ENCODE measurements at regions not wholly inside any gene's neighbourhood (a gene's known extent, or its start where the extent isn't known, plus 50 kb on each side); places are given as distances from the start of the nearest gene placed in this dataset.

DNA sequence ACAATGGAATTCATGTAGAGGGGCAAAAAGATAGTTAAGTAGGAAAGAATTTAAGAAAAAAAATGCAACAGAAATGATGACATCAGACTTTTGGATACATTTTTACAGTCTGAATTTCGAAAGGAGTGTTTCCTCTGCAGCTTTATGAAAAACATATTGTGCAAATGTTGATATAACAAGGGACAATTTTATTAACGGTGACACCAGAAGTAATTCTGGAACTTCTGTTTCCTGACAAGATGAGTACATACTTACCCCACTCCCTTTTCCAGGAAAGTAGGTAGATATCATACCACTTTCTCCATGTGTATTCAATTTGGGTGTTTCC, 369.6 kb downstream of the FBXO15 start:
- Histone ChIP-seq H3K4me1 (no peaks in the 10 kb centered on the region), H3K36me3 (no peaks in the 10 kb centered on the region), H3K27me3 (no peaks in the 10 kb centered on the region), H3K9me3 (no peaks in the 10 kb centered on the region), H3K4me3 (no peak overlapping the region), H3K27ac (replicated peaks in 1 of 4) (no peak overlapping the region)
- TF ChIP-seq EP300 (IDR thresholded peaks at IDR 0.05) (no peak), POLR2A (IDR thresholded peaks at IDR 0.05; ENCODE audit: low read depth) (no peak), POLR2AphosphoS5 (IDR thresholded peaks at IDR 0.05) (no peak)
- TF ChIP-seq, protein P1, sequence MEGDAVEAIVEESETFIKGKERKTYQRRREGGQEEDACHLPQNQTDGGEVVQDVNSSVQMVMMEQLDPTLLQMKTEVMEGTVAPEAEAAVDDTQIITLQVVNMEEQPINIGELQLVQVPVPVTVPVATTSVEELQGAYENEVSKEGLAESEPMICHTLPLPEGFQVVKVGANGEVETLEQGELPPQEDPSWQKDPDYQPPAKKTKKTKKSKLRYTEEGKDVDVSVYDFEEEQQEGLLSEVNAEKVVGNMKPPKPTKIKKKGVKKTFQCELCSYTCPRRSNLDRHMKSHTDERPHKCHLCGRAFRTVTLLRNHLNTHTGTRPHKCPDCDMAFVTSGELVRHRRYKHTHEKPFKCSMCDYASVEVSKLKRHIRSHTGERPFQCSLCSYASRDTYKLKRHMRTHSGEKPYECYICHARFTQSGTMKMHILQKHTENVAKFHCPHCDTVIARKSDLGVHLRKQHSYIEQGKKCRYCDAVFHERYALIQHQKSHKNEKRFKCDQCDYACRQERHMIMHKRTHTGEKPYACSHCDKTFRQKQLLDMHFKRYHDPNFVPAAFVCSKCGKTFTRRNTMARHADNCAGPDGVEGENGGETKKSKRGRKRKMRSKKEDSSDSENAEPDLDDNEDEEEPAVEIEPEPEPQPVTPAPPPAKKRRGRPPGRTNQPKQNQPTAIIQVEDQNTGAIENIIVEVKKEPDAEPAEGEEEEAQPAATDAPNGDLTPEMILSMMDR (IDR thresholded peaks at IDR 0.05), result no peak
- 38% methylated on average over 2 of the region's 2 CpGs for WGBS
- no peak for DNase-seq (ENCODE audit: extremely low spot score)
- intact Hi-C loops (cut with DNase I), result no loop called here

DNA sequence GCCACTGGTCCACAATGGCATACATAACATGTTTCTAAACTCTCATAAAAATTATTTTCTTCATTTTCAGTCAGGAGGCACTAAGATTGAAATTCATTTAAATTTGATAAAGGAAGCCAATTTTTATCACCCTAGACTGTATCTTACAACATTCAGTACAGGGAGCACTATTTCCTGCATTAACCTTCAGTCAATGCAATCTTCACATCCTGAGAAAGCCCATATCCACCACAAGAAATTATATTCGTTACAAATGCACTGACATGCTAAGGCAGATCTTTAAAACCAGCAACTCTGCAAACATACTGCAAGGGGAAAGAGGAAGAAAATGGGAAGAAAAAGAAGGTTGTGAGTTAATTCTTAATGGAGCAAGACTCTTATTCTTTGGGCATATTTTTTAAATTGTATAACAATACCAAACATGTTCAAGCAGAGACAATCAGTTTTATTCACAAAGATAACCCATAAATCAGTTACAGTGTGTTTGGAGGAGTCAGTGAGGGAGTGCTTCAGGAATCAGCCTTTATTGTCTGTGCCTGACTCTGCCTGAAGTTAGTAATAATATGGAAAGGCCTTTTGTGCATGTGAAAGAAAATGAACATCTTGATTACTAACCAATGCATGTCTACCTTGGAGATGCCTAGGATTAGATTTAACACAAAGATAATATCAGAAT, 370.1 kb downstream of the FBXO15 start:
- Histone ChIP-seq H3K9me3 (no peaks in the 10 kb centered on the region), H3K27ac (replicated peaks in 1 of 4) (no peak overlapping the region), H3K4me1 (no peaks in the 10 kb centered on the region), H3K4me3 (no peak overlapping the region), H3K27me3 (no peaks in the 10 kb centered on the region), H3K36me3 (no peaks in the 10 kb centered on the region)
- 36% methylated on average over 1 of the region's 1 CpG for WGBS
- intact Hi-C loops (cut with DNase I), result no loop called here
- peak; percentile 12 for DNase-seq (ENCODE audit: extremely low spot score)
- TF ChIP-seq EP300 (IDR thresholded peaks at IDR 0.05) (no peak), POLR2A (IDR thresholded peaks at IDR 0.05; ENCODE audit: low read depth) (no peak), POLR2AphosphoS5 (IDR thresholded peaks at IDR 0.05) (no peak)
- TF ChIP-seq, protein P1 (IDR thresholded peaks at IDR 0.05), result no peak

DNA sequence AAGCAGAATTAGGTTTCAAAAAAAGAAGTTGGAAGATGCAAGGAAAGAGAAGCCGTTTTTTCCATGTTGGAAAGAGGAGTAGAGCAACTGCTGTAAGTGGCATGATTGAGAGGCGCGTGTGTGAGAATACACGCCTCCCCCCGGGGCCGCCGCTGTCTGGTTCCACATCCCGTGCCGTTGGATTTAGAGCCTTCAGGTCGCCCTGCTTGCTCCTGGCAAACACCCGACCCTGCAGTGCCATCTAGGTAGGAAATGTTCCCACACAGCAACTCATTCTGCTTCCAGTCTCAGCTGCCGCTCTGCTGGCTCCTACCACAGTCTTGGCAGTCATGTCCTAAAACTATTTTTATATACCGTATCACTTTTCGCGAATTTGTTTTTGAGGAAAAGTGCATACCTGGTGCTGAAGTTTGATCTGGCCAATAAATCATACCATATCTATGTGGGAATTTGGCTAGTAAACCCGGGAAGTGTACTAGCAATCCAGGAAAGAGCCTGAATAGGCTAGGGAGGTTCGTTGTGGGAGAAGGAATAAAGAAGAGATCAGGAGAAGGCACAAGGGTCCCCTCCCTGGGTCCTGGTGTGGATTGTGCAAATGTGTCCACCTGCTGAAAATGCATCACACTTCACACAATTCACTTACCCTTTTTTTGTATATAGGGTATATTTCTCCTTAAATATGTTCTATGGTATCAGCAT, 372.7 kb downstream of the FBXO15 start:
- Histone ChIP-seq H3K27me3 (no peaks in the 10 kb centered on the region), H3K4me3 (no peak overlapping the region), H3K36me3 (no peaks in the 10 kb centered on the region), H3K27ac (replicated peaks in 1 of 4) (no peak overlapping the region), H3K9me3 (no peaks in the 10 kb centered on the region), H3K4me1 (no peaks in the 10 kb centered on the region)
- intact Hi-C loops (cut with DNase I), result no loop called here
- DNase-seq (ENCODE audit: extremely low spot score), result peak; percentile 86
- TF ChIP-seq POLR2AphosphoS5 (IDR thresholded peaks at IDR 0.05) (no peak), EP300 (IDR thresholded peaks at IDR 0.05) (no peak), POLR2A (IDR thresholded peaks at IDR 0.05; ENCODE audit: low read depth) (no peak)
- TF ChIP-seq, protein P1 (IDR thresholded peaks at IDR 0.05), result no peak
- 81% methylated on average over 17 of the region's 17 CpGs for WGBS

DNA sequence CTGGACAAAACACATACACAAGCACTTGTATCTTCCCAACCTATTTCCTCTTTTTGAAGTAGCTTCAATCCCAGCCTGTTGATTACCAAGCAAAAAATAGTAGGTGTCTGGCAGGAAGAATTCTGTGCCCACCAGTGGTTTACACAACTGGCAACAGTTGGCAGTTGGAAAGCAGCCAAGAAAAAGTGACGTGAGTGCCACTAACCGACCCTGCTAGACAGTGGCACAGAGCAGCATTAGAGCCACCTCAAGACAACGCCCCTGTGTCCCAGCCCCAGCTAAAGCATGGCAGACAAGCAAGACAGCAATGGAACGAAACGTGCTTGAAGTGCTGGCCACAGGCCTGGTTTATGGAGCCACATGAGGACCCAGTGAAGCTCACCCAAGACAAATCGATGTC, 379.6 kb downstream of the FBXO15 start:
- no peak for DNase-seq (ENCODE audit: extremely low spot score)
- H3K36me3 ChIP-seq, result no peaks in the 10 kb centered on the region
- no peaks in the 10 kb centered on the region for H3K9me3 ChIP-seq
- intact Hi-C loops (cut with DNase I), result no loop called here
- H3K4me1 ChIP-seq, result no peaks in the 10 kb centered on the region
- H3K27me3 ChIP-seq, result no peaks in the 10 kb centered on the region
- no peak overlapping the region for H3K4me3 ChIP-seq
- H3K27ac ChIP-seq (replicated peaks in 1 of 4), result no peak overlapping the region
- TF ChIP-seq POLR2AphosphoS5 (IDR thresholded peaks at IDR 0.05), result no peak
- TF ChIP-seq, protein P1 (IDR thresholded peaks at IDR 0.05), result no peak
- no peak for TF ChIP-seq EP300 (IDR thresholded peaks at IDR 0.05)
- TF ChIP-seq POLR2A (IDR thresholded peaks at IDR 0.05; ENCODE audit: low read depth), result no peak
- 56% methylated on average over 6 of the region's 6 CpGs for WGBS
